Lower leg skin (tissue), 4 donors: ENCODE measurements at regions not wholly inside any gene's neighbourhood (a gene's known extent, or its start where the extent isn't known, plus 50 kb on each side); places are given as distances from the start of the nearest gene placed in this dataset.

ENCODE experiments used
- DNase-seq, 2 donors: peaks; one replicate each; pipeline ENCODE4 v3.0.0-alpha.2; 2019; ENCODE audit warnings: low spot score in 2 of 2
- H3K4me3 ChIP-seq: fragments of 200-600 bp; sonication (generic); 2 replicates; pipeline ENCODE4 v1.5.1; 2017; ENCODE audit warnings: mild to moderate bottlenecking, low read depth; ENCODE audit not compliant: poor library complexity, severe bottlenecking
- CTCF ChIP-seq, 3 donors: fragments of 450-650 bp; IDR thresholded peaks; one replicate each; pipeline ENCODE4 v1.5.1; 2016; ENCODE audit warnings: antibody characterized with exemption in 3 of 3, mild to moderate bottlenecking in 3 of 3, moderate library complexity in 2 of 3
- POLR2A ChIP-seq, 2 donors: fragments of 450-650 bp; IDR thresholded peaks; one replicate each; pipeline ENCODE4 v1.6.1; 2016 to 2017; ENCODE audit warnings: antibody characterized with exemption in 2 of 2, mild to moderate bottlenecking in 1 of 2, moderate library complexity in 1 of 2
- WGBS, 2 donors: methylation state at CpG; one replicate each; pipeline ENCODE4 v1.1.5; 2018; 5-methylcytosine and 5-hydroxymethylcytosine counted together
- intact Hi-C: fragments of 100-400 bp; cut with DNase I; formaldehyde crosslinking; loops from one replicate; pipeline ENCODE4 v1.15.0; 2023; ENCODE audit warnings: low total_unique reads

- TF ChIP-seq CTCF (IDR thresholded peaks at IDR 0.05) (no peak), POLR2A (IDR thresholded peaks at IDR 0.05) (no peak)
- whole genome bisulfite sequencing, 2 donors, result 65 to 77% methylated on average over 4 of the region's 4 CpGs
- DNase-seq, result peak in 1 of 2 donors; percentile 4
- intact Hi-C loops, result no loop called here
- H3K4me3 ChIP-seq, result no peak overlapping the region
Observed at GRCh38 chr14:76677534-76678145, 83.6 kb upstream of the VASH1 start.

DNA sequence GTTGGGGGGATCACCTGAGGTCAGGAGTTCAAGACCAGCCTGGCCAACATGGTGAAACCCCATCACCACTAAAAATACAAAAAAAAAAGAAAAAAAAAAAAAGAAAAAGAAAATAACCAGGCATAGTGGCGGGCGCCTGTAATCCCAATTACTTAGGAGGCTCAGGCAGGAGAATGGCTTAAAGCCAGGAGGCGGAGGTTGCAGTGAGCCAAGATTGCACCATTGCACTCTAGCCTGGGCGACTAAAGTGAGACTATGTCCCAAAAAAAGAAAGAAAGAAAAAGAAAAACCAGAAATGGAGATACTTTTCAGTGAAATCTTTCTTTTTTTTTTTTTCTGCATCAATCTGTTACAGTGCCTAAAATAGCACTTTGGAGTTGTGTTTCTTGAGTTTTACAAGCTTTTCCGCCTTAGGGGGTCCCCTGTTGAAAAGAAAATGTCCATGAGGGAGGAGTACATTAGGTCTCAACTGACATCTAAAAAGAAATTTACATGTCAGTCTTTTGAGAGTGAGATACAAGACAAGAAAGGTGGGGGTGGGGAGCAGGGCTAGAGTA, 82.9 kb upstream of the VASH1 start:
- 70 to 76% methylated on average over 5 of the region's 5 CpGs for WGBS, 2 donors
- TF ChIP-seq POLR2A (IDR thresholded peaks at IDR 0.05), result no peak
- no peak for TF ChIP-seq CTCF (IDR thresholded peaks at IDR 0.05)
- H3K4me3 ChIP-seq, result no peak overlapping the region
- intact Hi-C loops, result no loop called here
- no peak for DNase-seq

GRCh38 chr14:76682367-76682766, 78.9 kb upstream of the VASH1 start:
- intact Hi-C loops, result no loop called here
- no peak for DNase-seq
- 65 to 76% methylated on average over 3 of the region's 3 CpGs for WGBS, 2 donors

GRCh38 chr14:76686646-76687045, 74.6 kb upstream of the VASH1 start:
- WGBS, 2 donors, result 51 to 74% methylated on average over 1 of the region's 1 CpG
- intact Hi-C loops, result no loop called here
- no peak overlapping the region for H3K4me3 ChIP-seq
- DNase-seq, result no peak
- TF ChIP-seq CTCF (IDR thresholded peaks at IDR 0.05) (no peak), POLR2A (IDR thresholded peaks at IDR 0.05) (no peak)

More at GRCh38 chr14:76682367-76682766, 78.9 kb upstream of the VASH1 start:
- H3K4me3 ChIP-seq, result no peak overlapping the region
- TF ChIP-seq CTCF (IDR thresholded peaks at IDR 0.05) (no peak), POLR2A (IDR thresholded peaks at IDR 0.05) (no peak)

- no peak for DNase-seq
- no peak overlapping the region for H3K4me3 ChIP-seq
- TF ChIP-seq POLR2A (IDR thresholded peaks at IDR 0.05), result no peak
- TF ChIP-seq CTCF (IDR thresholded peaks at IDR 0.05), result no peak
- intact Hi-C loops, result no loop called here
- WGBS, 2 donors, result 76 to 80% methylated on average over 7 of the region's 7 CpGs
Observed at GRCh38 chr14:76687611-76688382, 73.5 kb upstream of the VASH1 start.
